Adipocyte (in vitro differentiated cells): ENCODE measurements at regions not wholly inside any gene's neighbourhood (a gene's known extent, or its start where the extent isn't known, plus 50 kb on each side); places are given as distances from the start of the nearest gene placed in this dataset.
"Not testable (repeated sequence)": the region's sequence is repeated elsewhere in the genome, so short reads cannot be mapped to it uniquely, and the experiment has no call there.

ENCODE experiments used
- DNase-seq: peaks from one replicate; pipeline ENCODE4 v3.0.0-alpha.2; 2015; ENCODE audit warnings: low read depth
- H3K27me3 ChIP-seq: replicated peaks from 2 replicates; pipeline ENCODE4 v1.7.0; 2013; ENCODE audit warnings: mild to moderate bottlenecking, low read length, moderate library complexity; ENCODE audit not compliant: control insufficient read depth, insufficient read depth
- H3K36me3 ChIP-seq: 2 replicates; pipeline ENCODE4 v1.7.0; 2013; ENCODE audit warnings: low read length, mild to moderate bottlenecking, moderate library complexity; ENCODE audit not compliant: control insufficient read depth, insufficient read depth, severe bottlenecking
- H3K4me1 ChIP-seq: 2 replicates; pipeline ENCODE4 v1.7.0; 2013; ENCODE audit warnings: mild to moderate bottlenecking, low read length, moderate library complexity; ENCODE audit not compliant: control insufficient read depth, insufficient read depth
- H3K4me3 ChIP-seq: 2 replicates; pipeline ENCODE4 v1.7.0; 2013; ENCODE audit warnings: mild to moderate bottlenecking, low read length, moderate library complexity
- H3K9ac ChIP-seq: 2 replicates; pipeline ENCODE4 v1.7.0; 2013; ENCODE audit warnings: mild to moderate bottlenecking, low read length, moderate library complexity
- H3K9me3 ChIP-seq: 2 replicates; pipeline ENCODE4 v1.7.0; 2013; ENCODE audit warnings: mild to moderate bottlenecking, low read length, moderate library complexity; ENCODE audit not compliant: control insufficient read depth

DNA sequence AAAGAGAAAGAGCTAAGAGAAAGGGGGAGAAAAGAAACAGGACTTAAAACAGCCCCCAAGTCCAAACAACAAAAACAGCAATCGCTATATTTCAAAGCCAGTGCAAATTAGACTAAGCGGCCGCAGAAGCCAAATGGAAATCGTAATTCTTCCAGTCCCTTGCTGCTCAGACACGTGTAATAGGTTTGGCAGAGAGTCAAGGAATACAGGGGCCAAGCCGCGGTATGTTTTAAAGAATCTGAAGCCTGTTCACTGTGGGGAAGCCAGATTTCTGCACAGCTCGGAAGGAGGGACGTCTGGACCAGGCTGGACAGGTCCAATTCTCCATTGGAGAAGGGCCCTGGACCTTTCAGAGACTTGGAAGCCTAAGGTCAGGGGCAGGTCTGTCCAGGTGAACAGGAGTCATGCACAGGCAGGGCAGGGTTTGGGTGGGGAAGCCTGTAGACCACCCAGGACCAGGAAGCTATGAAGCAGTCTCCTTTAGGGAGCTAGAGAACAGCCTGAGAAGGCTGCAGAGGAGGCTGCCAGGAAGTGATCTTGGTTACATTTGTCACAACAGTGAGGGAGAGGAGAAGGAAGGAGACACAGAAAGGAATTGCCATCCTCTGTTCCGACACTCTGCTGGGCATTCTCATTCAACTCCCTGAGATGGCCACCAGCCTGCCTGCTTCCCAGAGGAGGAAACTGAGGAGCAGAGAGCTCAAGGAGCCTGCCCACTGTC, 265.5 kb upstream of the ISX start:
- Histone ChIP-seq H3K27me3 (no peaks in the 10 kb centered on the region), H3K9ac (no peak overlapping the region), H3K4me1 (peaks cover 3% of the 10 kb centered on the region), H3K4me3 (no peak overlapping the region), H3K36me3 (no peaks in the 10 kb centered on the region), H3K9me3 (no peaks in the 10 kb centered on the region)
- DNase-seq: peak; percentile 89

- no peak overlapping the region for H3K9ac ChIP-seq
- no peaks in the 10 kb centered on the region for H3K9me3 ChIP-seq
- H3K4me3 ChIP-seq: no peak overlapping the region
- H3K27me3 ChIP-seq: no peaks in the 10 kb centered on the region
- no peak for DNase-seq
- no peaks in the 10 kb centered on the region for H3K36me3 ChIP-seq
- H3K4me1 ChIP-seq: peaks cover 3% of the 10 kb centered on the region
Observed at GRCh38 chr22:34801221-34801620, 264.7 kb upstream of the ISX start.

GRCh38 chr22:34804091-34804490, 261.9 kb upstream of the ISX start:
- Histone ChIP-seq H3K27me3 (no peaks in the 10 kb centered on the region), H3K9me3 (no peaks in the 10 kb centered on the region), H3K36me3 (no peaks in the 10 kb centered on the region), H3K4me1 (peaks cover 3% of the 10 kb centered on the region), H3K9ac (no peak overlapping the region), H3K4me3 (no peak overlapping the region)
- no peak for DNase-seq

DNA sequence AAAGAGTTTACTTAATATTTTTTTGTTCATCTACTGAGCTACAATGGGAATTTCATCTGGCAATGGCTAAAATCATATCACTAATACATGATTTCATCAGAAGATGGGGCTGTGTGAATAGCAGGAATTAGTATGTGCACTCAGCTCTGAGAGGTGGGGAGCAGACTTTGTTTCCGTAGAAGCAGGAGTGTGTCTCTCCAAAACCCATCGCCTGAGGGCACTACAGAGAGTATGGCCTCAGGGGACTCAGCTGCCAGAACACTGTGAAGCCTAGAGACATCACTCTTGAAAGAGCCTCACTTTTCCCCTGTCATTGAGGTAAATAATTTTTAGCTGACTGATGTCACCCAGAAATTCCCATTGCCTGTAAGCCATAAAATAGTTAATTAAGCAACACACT, 261.4 kb upstream of the ISX start:
- no peaks in the 10 kb centered on the region for H3K36me3 ChIP-seq
- DNase-seq: no peak

GRCh38 chr22:34805771-34806170, 260.2 kb upstream of the ISX start:
- no peaks in the 10 kb centered on the region for H3K27me3 ChIP-seq
- no peaks in the 10 kb centered on the region for H3K9me3 ChIP-seq

More for the DNA sequence above, 261.4 kb upstream of the ISX start:
- Histone ChIP-seq H3K4me3 (no peak overlapping the region), H3K4me1 (peaks cover 3% of the 10 kb centered on the region), H3K27me3 (no peaks in the 10 kb centered on the region), H3K9ac (no peak overlapping the region), H3K9me3 (no peaks in the 10 kb centered on the region)

DNA sequence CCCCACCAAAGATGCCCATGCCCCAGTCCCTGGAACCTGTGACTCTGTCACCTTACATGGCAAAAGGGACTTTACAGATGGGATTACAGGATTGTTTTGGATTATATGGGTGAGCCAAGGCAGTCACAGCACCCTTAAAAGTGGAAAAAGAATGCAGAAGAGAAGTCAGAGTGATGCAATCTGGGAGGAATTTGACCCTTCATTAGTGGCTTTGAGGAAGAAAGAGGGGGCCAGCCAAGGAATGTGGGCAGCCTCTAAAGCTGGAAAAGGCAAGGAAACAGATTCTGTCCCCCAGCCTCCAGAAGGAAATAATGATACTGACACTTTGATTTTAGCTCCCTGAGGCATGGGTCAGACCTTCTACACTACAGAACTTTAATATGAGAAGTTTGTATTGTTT, 257.3 kb upstream of the ISX start:
- H3K9me3 ChIP-seq: no peaks in the 10 kb centered on the region
- no peaks in the 10 kb centered on the region for H3K27me3 ChIP-seq
- H3K36me3 ChIP-seq: no peaks in the 10 kb centered on the region
- no peak overlapping the region for H3K4me3 ChIP-seq
- peak; percentile 12 for DNase-seq
- no peak overlapping the region for H3K9ac ChIP-seq
- H3K4me1 ChIP-seq: no peaks in the 10 kb centered on the region

More at GRCh38 chr22:34805771-34806170, 260.2 kb upstream of the ISX start:
- Histone ChIP-seq H3K36me3 (no peaks in the 10 kb centered on the region), H3K9ac (no peak overlapping the region), H3K4me3 (no peak overlapping the region), H3K4me1 (no peaks in the 10 kb centered on the region)
- no peak for DNase-seq

- Histone ChIP-seq H3K9ac (no peak overlapping the region), H3K9me3 (no peaks in the 10 kb centered on the region), H3K27me3 (no peaks in the 10 kb centered on the region), H3K36me3 (no peaks in the 10 kb centered on the region), H3K4me1 (no peaks in the 10 kb centered on the region), H3K4me3 (no peak overlapping the region)
- DNase-seq: no peak
Observed at GRCh38 chr22:34812631-34813030, 253.3 kb upstream of the ISX start.

DNA sequence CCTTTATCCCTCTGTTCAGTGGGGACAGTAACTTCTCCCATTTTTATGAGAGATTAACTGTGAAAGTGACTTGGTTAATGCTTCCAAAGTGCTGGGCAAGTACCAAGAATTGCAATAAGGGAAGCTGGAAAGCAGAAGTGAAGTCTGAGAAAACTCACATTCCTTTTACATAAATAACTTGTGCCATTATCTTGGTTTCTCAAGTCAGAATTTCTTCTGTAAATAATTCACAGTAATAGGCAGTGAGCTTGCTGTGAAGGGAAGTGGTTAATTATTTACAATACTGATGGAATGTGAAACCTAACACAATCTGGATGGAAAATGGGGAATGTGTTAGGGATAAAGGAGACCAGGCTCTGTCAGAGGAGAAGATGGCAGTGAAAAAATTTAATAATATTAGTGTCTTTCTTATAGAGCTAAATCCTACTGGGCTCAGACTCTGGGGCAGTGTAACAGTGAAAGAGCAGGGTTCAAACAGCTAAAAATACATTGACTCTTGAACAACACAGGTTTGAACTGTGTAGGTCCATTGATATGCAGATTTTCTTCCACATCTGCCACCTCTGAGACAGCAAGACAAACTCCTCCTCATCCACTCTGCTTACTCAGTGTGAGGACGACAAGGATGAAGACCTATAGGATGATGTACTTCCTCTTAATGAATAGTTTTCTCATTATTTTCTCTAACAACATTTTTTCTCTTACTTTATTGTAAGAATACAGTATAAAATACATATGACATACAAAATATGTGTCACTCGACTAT, 251.5 kb upstream of the ISX start:
- H3K9me3 ChIP-seq: no peaks in the 10 kb centered on the region
- H3K4me1 ChIP-seq: no peaks in the 10 kb centered on the region
- H3K36me3 ChIP-seq: no peaks in the 10 kb centered on the region
- H3K4me3 ChIP-seq: no peak overlapping the region
- no peak overlapping the region for H3K9ac ChIP-seq
- no peaks in the 10 kb centered on the region for H3K27me3 ChIP-seq
- no peak for DNase-seq

GRCh38 chr22:34829485-34829884, 236.5 kb upstream of the ISX start:
- Histone ChIP-seq H3K4me1 (no peaks in the 10 kb centered on the region), H3K9ac (no peak overlapping the region), H3K9me3 (no peaks in the 10 kb centered on the region), H3K4me3 (no peak overlapping the region), H3K27me3 (no peaks in the 10 kb centered on the region), H3K36me3 (no peaks in the 10 kb centered on the region)
- DNase-seq: no peak

GRCh38 chr22:34834059-34834458, 231.9 kb upstream of the ISX start:
- H3K4me1 ChIP-seq: no peaks in the 10 kb centered on the region
- no peaks in the 10 kb centered on the region for H3K9me3 ChIP-seq
- no peaks in the 10 kb centered on the region for H3K36me3 ChIP-seq
- H3K4me3 ChIP-seq: no peak overlapping the region
- H3K27me3 ChIP-seq: no peaks in the 10 kb centered on the region
- no peak for DNase-seq
- no peak overlapping the region for H3K9ac ChIP-seq

DNA sequence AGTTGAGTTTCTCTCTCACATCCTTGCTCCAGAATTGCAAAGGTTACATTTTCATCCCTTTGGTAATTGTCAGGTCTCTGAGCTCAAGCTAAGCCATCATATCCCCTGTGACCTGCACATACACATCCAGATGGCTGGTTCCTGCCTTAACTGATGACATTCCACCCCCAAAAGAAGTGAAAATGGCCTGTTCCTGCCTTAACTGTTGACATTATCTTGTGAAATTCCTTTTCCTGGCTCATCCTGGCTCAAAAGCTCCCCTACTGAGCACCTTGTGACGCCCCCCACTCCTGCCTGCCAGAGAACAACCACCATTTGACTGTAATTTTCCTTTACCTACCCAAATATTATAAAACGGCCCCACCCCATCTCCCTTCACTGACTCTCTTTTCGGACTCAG, 231.4 kb upstream of the ISX start:
- not testable (repeated sequence) for DNase-seq, H3K4me3 ChIP-seq, H3K9me3 ChIP-seq, H3K36me3 ChIP-seq, H3K4me1 ChIP-seq, H3K9ac ChIP-seq, H3K27me3 ChIP-seq
